Kidney (tissue), 13 donors: ENCODE measurements at regions not wholly inside any gene's neighbourhood (a gene's known extent, or its start where the extent isn't known, plus 50 kb on each side); places are given as distances from the start of the nearest gene placed in this dataset.

Source experiments
- DNase-seq, 5 donors: peaks; one replicate each; pipeline ENCODE4 v3.0.0-alpha.2; 2013 to 2020
- FAIRE-seq: peaks from 2 replicates; lab custom pipeline; 2012; peaks lifted over from hg19 to GRCh38; lab: Jason Lieb, UNC
- H3K27ac ChIP-seq, 2 donors: one replicate each; pipeline ENCODE4 v1.7.0; 2013; ENCODE audit warnings: low read depth in 2 of 2, low read length in 2 of 2, inconsistent platforms in 1 of 2
- H3K27me3 ChIP-seq: one replicate; pipeline ENCODE4 v1.7.1; 2013; ENCODE audit warnings: low read length, inconsistent platforms; ENCODE audit not compliant: control insufficient read depth, insufficient read depth
- H3K36me3 ChIP-seq, 3 donors: one replicate each; pipeline versions ENCODE4 v1.7.0 to v1.7.1; 2013; ENCODE audit warnings: low read length in 3 of 3, control low read depth in 1 of 3, inconsistent platforms in 1 of 3; ENCODE audit not compliant: insufficient read depth in 3 of 3, control insufficient read depth in 2 of 3
- H3K4me1 ChIP-seq, 3 donors: one replicate each; pipeline versions ENCODE4 v1.7.0 to v1.7.1; 2013; ENCODE audit warnings: low read length in 3 of 3, inconsistent platforms in 1 of 3, low read depth in 1 of 3; ENCODE audit not compliant: control insufficient read depth in 2 of 3, insufficient read depth in 2 of 3
- H3K4me3 ChIP-seq, 3 donors: one replicate each; pipeline versions ENCODE4 v1.7.0 to v1.8.1; 2013; ENCODE audit warnings: low read length in 3 of 3, control low read depth in 1 of 3, inconsistent platforms in 1 of 3
- H3K9ac ChIP-seq, 3 donors: one replicate each; pipeline versions ENCODE4 v1.7.0 to v1.7.1; 2013; ENCODE audit warnings: low read length in 3 of 3, control low read depth in 1 of 3, inconsistent platforms in 1 of 3
- H3K9me3 ChIP-seq, 3 donors: one replicate each; pipeline versions ENCODE4 v1.7.0 to v1.7.1; 2013; ENCODE audit warnings: low read length in 3 of 3, control low read depth in 1 of 3, inconsistent platforms in 1 of 3; ENCODE audit not compliant: control insufficient read depth in 2 of 3, insufficient read depth in 1 of 3
- CTCF ChIP-seq: IDR thresholded peaks from 3 replicates; pipeline ENCODE4 v1.5.1; 2012; ENCODE audit warnings: mild to moderate bottlenecking, moderate library complexity, borderline replicate concordance; ENCODE audit not compliant: insufficient read depth; ENCODE audit errors: extremely low read depth
- intact Hi-C: fragments of 100-400 bp; cut with DNase I; formaldehyde crosslinking; loops from one replicate; pipeline ENCODE4 v1.11.1; 2022
- donor health status: control.
- donor health status: control.
- donor health status: control.
- donor health status: control.
- donor health status: control.
- donor health status: DM: yes; HTN: yes; CAD: no.
- donor health status: Normal renal cell carcinoma (clear cell type).

- H3K4me3 ChIP-seq = no peak overlapping the region
- peaks cover 2% of the 10 kb centered on the region for H3K27me3 ChIP-seq
- H3K27ac ChIP-seq = no peak overlapping the region
- no peaks in the 10 kb centered on the region for H3K36me3 ChIP-seq
- DNase-seq (no peak), FAIRE-seq (no peak)
- H3K9me3 ChIP-seq = no peaks in the 10 kb centered on the region
- intact Hi-C loops = no loop called here
- no peak for TF ChIP-seq CTCF
- H3K9ac ChIP-seq = no peak overlapping the region
- H3K4me1 ChIP-seq = no peaks in the 10 kb centered on the region
These were observed 77.6 kb upstream of the JAZF1 start for GRCh38 chr7:28258240-28258639.

GRCh38 chr7:28260969-28261368 is 80.4 kb upstream of the JAZF1 start:
- TF ChIP-seq CTCF = no peak
- H3K27ac ChIP-seq = no peak overlapping the region
- no peaks in the 10 kb centered on the region for H3K36me3 ChIP-seq
- peaks cover 2% of the 10 kb centered on the region for H3K27me3 ChIP-seq
- no peaks in the 10 kb centered on the region for H3K4me1 ChIP-seq
- intact Hi-C loops = no loop called here
- H3K9me3 ChIP-seq = no peaks in the 10 kb centered on the region
- no peak for DNase-seq
- no peak overlapping the region for H3K4me3 ChIP-seq
- H3K9ac ChIP-seq = no peak overlapping the region
- FAIRE-seq = no peak

GRCh38 chr7:28263622-28264271 is 83.2 kb upstream of the JAZF1 start:
- no peak for FAIRE-seq

More at GRCh38 chr7:28263622-28264271, 83.2 kb upstream of the JAZF1 start:
- intact Hi-C loops = no loop called here
- Histone ChIP-seq H3K27ac (no peak overlapping the region), H3K36me3 (no peaks in the 10 kb centered on the region), H3K9me3 (no peaks in the 10 kb centered on the region), H3K4me3 (no peak overlapping the region), H3K27me3 (peaks cover 2% of the 10 kb centered on the region), H3K9ac (no peak overlapping the region), H3K4me1 (no peaks in the 10 kb centered on the region)
- no peak for TF ChIP-seq CTCF
- no peak for DNase-seq
